ENCODE measurements at regions not wholly inside any gene's neighbourhood (a gene's known extent, or its start where the extent isn't known, plus 50 kb on each side); places are given as distances from the start of the nearest gene placed in this dataset.

GRCh38 chr6:126202707-126203106 is 137.2 kb upstream of the CENPW start:
- intact Hi-C loops (cut with micrococcal nuclease; ENCODE audit: unreplicated experiment), result no loop called here
- BruUV-seq (replicated peaks), result no TSS peak
- H3K4me3 Mint-ChIP-seq (ENCODE audit: low read depth, unreplicated experiment), result no peak overlapping the region
- no peaks in the 10 kb centered on the region for H3K27me3 Mint-ChIP-seq (ENCODE audit: unreplicated experiment)
- DNase-seq, result no peak
- no peak overlapping the region for H3K27ac Mint-ChIP-seq (ENCODE audit: unreplicated experiment)
- CTCF ChIA-PET, result no interaction called here
- no peaks in the 10 kb centered on the region for H3K9me3 Mint-ChIP-seq (ENCODE audit: low read depth, unreplicated experiment)
- TF ChIP-seq CTCF (IDR thresholded peaks at IDR 0.05; ENCODE audit: unreplicated experiment), result no peak
- no peaks in the 10 kb centered on the region for H3K4me1 Mint-ChIP-seq (ENCODE audit: low read depth, unreplicated experiment)
- H3K36me3 Mint-ChIP-seq (ENCODE audit: insufficient read depth, unreplicated experiment), result no peaks in the 10 kb centered on the region

- H3K4me3 Mint-ChIP-seq (ENCODE audit: low read depth, unreplicated experiment), result no peak overlapping the region
- H3K27me3 Mint-ChIP-seq (ENCODE audit: unreplicated experiment), result no peaks in the 10 kb centered on the region
- no peak overlapping the region for H3K27ac Mint-ChIP-seq (ENCODE audit: unreplicated experiment)
- intact Hi-C loops (cut with micrococcal nuclease; ENCODE audit: unreplicated experiment), result no loop called here
- H3K9me3 Mint-ChIP-seq (ENCODE audit: low read depth, unreplicated experiment), result no peaks in the 10 kb centered on the region
- TF ChIP-seq CTCF (IDR thresholded peaks at IDR 0.05; ENCODE audit: unreplicated experiment), result no peak
- BruUV-seq (replicated peaks), result no TSS peak
- DNase-seq, result no peak
- CTCF ChIA-PET, result no interaction called here
- no peaks in the 10 kb centered on the region for H3K4me1 Mint-ChIP-seq (ENCODE audit: low read depth, unreplicated experiment)
- H3K36me3 Mint-ChIP-seq (ENCODE audit: insufficient read depth, unreplicated experiment), result no peaks in the 10 kb centered on the region
Observed at GRCh38 chr6:126204126-126204525, 135.8 kb upstream of the CENPW start.

- no peaks in the 10 kb centered on the region for H3K27me3 Mint-ChIP-seq (ENCODE audit: unreplicated experiment)
- DNase-seq, result no peak
- H3K36me3 Mint-ChIP-seq (ENCODE audit: insufficient read depth, unreplicated experiment), result no peaks in the 10 kb centered on the region
- H3K4me3 Mint-ChIP-seq (ENCODE audit: low read depth, unreplicated experiment), result no peak overlapping the region
- no peaks in the 10 kb centered on the region for H3K9me3 Mint-ChIP-seq (ENCODE audit: low read depth, unreplicated experiment)
- intact Hi-C loops (cut with micrococcal nuclease; ENCODE audit: unreplicated experiment), result no loop called here
- H3K27ac Mint-ChIP-seq (ENCODE audit: unreplicated experiment), result no peak overlapping the region
- H3K4me1 Mint-ChIP-seq (ENCODE audit: low read depth, unreplicated experiment), result no peaks in the 10 kb centered on the region
- CTCF ChIA-PET, result no interaction called here
- TF ChIP-seq CTCF (IDR thresholded peaks at IDR 0.05; ENCODE audit: unreplicated experiment), result no peak
- BruUV-seq (replicated peaks), result no TSS peak
Observed at GRCh38 chr6:126204598-126204997, 135.3 kb upstream of the CENPW start.

GRCh38 chr6:126206504-126207246 is 133.2 kb upstream of the CENPW start:
- TF ChIP-seq CTCF (IDR thresholded peaks at IDR 0.05; ENCODE audit: unreplicated experiment), result no peak
- intact Hi-C loops (cut with micrococcal nuclease; ENCODE audit: unreplicated experiment), result no loop called here
- no peak for DNase-seq
- Mint-ChIP-seq H3K27ac (ENCODE audit: unreplicated experiment) (no peak overlapping the region), H3K9me3 (ENCODE audit: low read depth, unreplicated experiment) (no peaks in the 10 kb centered on the region), H3K4me1 (ENCODE audit: low read depth, unreplicated experiment) (no peaks in the 10 kb centered on the region), H3K36me3 (ENCODE audit: insufficient read depth, unreplicated experiment) (no peaks in the 10 kb centered on the region), H3K4me3 (ENCODE audit: low read depth, unreplicated experiment) (no peak overlapping the region), H3K27me3 (ENCODE audit: unreplicated experiment) (no peaks in the 10 kb centered on the region)
- CTCF ChIA-PET, result no interaction called here
- no TSS peak for BruUV-seq (replicated peaks)
